ENCODE measurements at regions not wholly inside any gene's neighbourhood (a gene's known extent, or its start where the extent isn't known, plus 50 kb on each side); places are given as distances from the start of the nearest gene placed in this dataset.

GRCh38 chr10:128380946-128381345, 254.7 kb upstream of the MKI67 start:
- DNase-seq: no peak

- no peak for DNase-seq
Measured at GRCh38 chr10:128382225-128382624, 256.0 kb upstream of the MKI67 start.

DNA sequence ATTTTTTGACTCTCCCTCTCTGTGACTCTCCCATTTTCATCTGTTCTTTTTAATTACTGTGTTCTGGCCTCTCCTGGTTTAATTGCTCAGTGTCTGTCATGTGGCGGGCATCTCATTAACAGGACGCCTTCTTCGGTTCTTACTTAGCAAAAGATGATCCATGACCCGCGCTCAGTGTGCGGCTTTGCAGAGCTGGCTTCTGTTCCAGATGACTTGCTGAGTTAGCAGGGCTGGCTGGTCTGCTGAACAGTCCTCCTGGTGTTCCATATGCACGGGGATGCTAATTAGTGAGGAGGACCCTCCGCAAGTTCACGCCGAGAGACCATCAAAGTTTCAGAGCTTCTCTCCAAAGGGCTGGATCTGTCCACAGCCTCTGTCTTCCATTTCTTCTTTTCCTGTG, 258.6 kb upstream of the MKI67 start:
- no peak for DNase-seq

DNA sequence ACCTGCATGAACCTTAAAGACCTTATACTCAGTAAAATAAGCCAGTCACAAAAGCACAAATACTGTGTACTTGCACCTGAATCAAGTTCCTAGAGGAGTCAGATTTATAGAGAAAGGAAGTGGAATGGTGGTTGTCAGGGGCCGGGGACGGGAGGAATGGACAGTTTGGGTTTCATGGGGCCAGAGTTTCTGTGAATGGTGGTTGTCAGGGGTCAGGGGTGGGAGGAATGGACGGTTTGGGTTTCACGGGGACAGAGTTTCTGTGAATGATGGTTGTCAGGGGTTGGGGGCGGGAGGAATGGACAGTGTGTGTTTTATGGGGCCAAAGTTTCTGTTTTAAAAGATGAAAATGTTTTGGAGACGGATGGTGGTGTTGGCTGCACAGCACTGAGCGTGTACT, 260.0 kb upstream of the MKI67 start:
- no peak for DNase-seq

DNA sequence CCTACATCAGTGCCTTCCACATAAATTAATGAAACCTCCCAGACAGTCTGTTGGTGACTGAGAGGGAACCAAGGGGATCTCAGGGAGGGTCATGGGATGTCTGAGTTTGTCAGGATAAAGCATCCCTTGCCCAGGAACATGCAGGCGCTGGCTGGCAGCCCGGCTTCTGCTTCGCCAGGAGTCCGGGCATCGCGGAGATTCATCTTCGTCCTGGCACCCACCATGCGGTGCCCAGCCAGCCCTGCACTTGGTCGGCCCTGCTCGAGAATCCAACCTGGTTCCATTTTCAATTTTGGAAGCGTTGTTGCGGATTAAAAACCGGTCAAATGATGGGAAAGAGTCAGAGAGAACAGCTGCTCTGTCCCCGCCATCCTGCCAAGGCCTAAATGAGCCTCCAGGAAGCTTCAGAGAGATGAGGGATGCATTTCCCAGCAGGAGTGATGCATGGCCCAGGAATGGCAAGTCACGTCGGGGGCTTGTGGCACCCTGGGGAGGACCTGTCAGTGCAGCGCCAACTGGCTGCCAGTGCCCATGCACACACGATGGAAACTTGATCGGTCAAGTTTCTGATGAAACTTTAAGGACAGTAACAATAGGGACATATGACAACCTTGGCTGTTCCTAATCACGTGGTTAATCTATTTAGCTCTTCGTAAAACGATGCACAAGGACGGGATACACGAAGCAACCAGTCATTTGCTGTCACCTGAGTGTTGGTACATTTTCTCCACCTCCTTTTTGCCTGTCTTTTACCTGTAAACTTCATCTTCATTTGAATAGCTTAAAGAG, 260.8 kb upstream of the MKI67 start:
- no peak for DNase-seq

GRCh38 chr10:128390596-128390995, 264.4 kb upstream of the MKI67 start:
- DNase-seq: no peak

DNA sequence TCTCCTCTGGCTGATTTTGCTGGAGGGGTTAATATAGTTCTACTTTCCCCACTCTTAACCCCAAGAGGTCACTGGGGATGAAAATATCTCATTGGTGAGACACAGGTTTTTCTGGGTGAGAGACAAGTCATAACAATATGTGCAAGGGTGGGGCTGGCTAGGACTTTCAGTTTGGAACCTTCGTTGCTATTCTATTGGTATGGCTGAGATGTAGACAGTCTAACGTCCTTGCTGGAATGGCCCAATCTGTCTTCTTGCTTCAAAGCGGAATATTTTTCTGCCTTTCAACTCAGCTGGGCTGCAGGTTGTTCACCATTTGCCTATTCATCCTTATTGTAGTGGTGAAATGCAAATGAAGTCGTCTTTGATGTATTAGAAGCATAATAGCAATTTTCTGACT, 267.3 kb upstream of the MKI67 start:
- no peak for DNase-seq

GRCh38 chr10:128398118-128398517, 271.9 kb upstream of the MKI67 start:
- DNase-seq: no peak

DNA sequence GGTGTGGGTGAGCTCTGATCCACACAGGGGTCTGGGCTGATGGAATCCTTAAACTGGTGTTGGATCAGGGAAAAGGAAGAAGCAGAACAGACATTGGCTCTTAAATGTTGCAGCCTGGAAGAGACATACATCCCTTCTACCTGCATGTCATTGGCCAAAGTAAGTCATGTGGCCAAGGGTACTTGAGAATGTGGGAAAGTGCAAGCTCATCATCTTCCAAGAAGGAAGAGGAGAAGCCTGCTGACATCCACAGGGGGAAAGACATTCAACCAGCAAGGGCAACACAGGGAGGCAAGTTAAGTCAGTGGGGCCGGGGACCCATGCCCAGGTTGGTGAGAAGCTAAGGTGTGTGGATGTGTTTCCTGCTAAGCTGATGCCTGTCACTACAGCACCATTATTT, 272.8 kb upstream of the MKI67 start:
- DNase-seq: no peak

- DNase-seq: no peak
Measured at GRCh38 chr10:128400564-128400963, 274.3 kb upstream of the MKI67 start.

- no peak for DNase-seq
Measured at GRCh38 chr10:128405450-128405849, 279.2 kb upstream of the MKI67 start.

DNA sequence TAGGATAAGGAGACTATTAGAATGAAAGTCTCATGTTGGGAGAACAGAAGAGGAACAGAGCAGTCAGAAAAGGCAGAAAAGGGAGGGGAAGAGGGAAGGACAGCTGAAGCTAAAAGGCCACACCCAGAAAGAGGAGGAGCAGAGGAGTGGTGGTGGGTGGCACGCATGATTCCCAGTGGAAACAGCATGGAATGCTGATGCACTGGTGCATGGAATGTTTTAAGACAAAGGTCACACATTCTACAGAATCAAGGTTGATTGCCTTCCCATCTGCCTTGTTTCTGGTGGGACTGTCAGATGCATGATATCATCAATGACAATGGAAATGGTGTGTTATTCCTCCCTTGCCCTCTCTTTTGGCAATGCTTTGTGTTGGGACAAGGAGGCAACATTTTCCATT, 285.4 kb upstream of the MKI67 start:
- no peak for DNase-seq

DNA sequence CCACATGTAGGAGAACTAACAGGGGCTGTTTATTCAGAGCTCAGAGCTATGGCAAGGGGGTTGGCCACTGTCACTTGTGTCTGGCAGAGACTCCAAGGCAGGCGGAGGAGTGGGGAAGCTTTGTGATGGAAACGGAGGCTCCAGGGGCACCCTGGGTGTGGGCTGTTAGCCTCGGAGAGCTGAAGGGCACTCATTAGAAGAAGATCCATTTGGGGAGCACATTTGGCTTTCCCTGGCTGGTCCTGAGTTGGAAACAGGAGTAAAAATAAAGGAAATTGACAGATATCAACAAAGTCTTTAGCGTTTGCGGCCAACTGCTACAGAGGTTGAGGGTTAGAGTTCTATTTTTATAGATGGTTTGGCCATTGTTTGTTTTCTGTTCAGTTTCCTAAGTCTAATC, 288.3 kb upstream of the MKI67 start:
- DNase-seq: no peak

- DNase-seq: no peak
Measured at GRCh38 chr10:128416231-128416630, 290.0 kb upstream of the MKI67 start.

DNA sequence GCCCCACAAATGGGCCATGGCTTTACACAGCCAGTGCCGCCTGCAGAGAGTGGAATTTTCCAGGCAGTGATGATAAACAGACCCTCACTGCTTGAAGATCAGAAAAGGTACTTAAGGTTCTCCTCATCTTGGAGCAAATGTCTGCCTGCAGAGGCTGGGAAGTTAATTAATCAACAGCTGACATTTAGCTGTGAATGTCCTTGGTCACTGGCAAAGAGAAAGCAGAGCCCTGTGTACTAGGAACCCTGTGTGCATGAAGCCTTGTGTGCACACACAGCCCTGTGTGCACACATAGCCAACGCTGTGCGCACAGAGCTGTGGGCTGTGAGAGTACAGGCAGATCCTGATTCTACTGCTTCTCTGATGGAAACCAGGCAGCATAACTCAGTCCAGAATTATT, 291.6 kb upstream of the MKI67 start:
- DNase-seq: no peak

DNA sequence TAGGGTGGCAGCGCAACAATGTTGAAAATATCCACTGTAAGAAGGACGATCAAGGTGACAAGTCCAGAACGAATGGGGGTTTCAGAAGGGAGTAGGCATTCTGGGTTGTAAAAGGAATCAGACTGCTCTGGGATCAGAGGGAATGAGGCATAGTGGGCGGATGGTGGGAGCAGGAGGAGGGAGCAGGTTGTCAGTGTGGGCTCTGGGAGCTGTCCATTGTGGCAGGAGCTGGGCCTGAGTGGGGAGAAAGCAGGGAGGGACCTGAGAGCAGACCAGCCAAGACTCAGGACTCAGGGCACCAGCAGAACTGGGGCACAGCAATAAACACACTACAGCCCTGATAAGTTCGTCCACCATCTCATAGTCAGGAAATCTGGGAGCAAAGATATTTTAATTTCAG, 292.6 kb upstream of the MKI67 start:
- DNase-seq: no peak

- no peak for DNase-seq
Measured at GRCh38 chr10:128419466-128420019, 293.3 kb upstream of the MKI67 start.

DNA sequence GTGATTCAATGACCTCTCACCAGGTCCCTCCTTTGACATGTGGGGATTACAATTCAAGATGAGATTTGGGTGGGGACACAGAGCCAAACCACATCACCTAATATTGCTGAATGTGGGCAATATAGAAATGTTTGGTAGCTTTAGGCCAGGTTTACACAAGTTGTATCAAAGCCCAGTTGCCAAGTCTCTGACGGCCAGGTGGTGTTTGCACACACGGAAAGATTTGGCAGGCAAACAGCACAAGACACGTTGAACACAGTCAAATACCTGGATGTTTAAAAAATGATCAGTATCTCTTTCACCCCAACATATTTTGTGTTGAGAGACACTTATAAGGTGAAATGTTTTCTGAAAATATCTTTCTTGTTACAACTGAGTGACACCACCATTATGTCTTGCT, 294.4 kb upstream of the MKI67 start:
- DNase-seq: no peak

DNA sequence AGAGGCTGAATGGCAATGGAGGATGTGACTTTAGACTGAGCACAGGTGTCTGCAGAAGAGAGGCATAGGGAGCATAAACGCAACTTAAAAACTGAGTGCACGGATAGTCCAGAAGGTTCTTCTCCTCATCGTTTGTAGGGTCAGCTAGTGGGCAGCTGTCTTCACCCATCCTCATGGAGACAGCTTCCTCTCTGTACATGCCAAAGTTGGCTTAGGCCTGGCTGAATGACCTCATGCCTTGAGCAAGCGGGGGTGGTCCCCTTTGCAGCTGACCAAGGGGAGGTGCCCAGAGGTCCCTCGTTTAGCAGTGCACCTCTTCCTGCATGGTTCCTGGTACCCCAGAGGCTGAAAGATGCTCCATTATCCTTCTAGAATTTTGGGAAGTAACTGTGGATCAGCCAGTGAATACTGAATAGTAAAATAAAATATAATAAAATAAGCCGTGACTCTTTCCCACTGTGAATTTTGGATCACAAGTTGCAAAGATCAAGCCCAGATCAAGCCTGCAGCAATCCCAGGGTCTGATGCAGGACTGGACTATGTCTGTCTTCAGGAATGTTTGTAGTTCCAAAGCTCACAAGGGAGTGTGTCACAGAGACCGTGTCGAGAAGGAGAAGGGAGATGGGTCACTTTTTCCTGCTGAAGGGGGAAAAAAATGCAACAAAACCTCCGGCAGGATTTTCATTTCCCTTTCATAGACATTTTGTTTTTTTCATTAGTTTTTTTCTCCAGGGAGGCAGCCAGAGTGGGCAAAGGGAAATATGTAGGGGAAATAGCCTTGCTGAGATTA, 295.3 kb upstream of the MKI67 start:
- DNase-seq: no peak

DNA sequence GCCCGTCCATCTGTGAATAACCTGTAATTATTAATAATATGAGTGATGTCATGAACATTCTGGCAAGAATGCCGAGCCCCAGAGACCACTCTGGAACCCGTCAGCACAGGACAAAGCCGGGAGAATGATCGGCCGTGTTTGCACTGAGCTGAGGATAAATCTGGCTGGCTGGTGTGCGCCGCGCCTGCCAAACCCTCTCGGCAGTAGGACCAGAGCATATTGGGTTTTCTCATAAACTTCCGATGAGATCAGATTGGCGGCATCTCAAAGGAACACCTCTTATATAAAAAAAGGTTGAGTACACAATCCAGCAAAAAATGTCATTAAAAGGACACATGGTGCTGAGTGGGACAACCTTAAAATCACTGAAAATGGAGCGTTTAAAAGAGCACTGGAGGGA, 296.0 kb upstream of the MKI67 start:
- DNase-seq: no peak

GRCh38 chr10:128422999-128423398, 296.8 kb upstream of the MKI67 start:
- DNase-seq: no peak

- no peak for DNase-seq
Measured at GRCh38 chr10:128429321-128429720, 303.1 kb upstream of the MKI67 start.

DNA sequence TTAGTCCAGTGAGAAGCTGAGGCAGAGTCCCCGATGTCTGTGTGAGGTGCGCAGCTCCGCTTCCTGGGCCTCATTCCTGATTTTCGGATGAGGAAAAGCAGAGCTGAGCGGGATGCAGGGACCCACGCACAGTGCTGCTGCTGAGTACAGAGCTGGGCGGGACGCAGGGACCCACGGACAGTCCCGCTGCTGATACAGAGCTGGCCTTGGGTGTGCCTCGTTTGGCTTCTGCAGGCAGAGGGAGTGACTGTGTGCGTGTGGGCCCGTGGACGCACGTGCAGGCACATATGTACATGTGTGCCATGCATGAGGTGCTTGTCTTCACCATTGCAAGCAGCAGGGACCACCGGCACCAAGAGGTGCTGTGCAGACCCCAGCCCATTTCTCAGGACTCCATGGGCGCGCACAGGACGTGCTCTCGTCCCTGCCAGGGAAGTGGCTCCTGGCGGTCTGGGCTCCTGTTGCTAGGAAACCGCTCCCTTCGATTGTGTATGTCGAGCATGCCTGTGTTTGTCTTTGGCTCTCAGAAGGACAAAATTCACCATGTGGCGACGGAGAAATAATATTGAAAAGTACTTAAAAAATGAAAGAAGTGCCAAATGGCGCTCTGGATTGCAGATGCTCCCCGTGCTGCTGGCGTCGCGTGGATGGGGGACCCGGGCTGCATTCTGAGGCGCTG, 303.8 kb upstream of the MKI67 start:
- no peak for DNase-seq

- no peak for DNase-seq
Measured at GRCh38 chr10:128431083-128431482, 304.9 kb upstream of the MKI67 start.

All from EL (cell line).